ENCODE measurements at regions not wholly inside any gene's neighbourhood (a gene's known extent, or its start where the extent isn't known, plus 50 kb on each side); places are given as distances from the start of the nearest gene placed in this dataset.

DNA sequence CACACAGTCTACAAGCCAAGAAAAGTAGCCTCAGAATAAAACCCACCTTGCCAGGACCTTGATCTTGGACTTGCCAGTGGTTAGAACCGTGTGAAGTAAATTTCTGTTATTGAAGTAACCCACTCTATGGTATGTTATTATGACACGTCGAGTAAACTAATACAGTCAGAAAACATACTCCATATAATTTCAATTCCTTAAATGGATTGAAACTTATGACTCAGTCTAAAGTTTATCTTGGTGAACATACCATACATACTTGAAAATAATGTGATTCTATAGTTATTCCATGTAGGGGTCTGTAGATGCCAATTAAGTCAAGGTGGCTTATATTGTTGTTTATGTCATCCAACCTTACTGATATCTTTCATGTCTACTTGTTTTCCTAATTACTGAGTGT is 950.7 kb downstream of the TLE4 start:
- TF ChIP-seq, protein P1, sequence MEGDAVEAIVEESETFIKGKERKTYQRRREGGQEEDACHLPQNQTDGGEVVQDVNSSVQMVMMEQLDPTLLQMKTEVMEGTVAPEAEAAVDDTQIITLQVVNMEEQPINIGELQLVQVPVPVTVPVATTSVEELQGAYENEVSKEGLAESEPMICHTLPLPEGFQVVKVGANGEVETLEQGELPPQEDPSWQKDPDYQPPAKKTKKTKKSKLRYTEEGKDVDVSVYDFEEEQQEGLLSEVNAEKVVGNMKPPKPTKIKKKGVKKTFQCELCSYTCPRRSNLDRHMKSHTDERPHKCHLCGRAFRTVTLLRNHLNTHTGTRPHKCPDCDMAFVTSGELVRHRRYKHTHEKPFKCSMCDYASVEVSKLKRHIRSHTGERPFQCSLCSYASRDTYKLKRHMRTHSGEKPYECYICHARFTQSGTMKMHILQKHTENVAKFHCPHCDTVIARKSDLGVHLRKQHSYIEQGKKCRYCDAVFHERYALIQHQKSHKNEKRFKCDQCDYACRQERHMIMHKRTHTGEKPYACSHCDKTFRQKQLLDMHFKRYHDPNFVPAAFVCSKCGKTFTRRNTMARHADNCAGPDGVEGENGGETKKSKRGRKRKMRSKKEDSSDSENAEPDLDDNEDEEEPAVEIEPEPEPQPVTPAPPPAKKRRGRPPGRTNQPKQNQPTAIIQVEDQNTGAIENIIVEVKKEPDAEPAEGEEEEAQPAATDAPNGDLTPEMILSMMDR (optimal IDR thresholded peaks at IDR 0.05 in 1 of 3, IDR thresholded peaks at IDR 0.05 in 1 of 3, conservative IDR thresholded peaks at IDR 0.05 in 1 of 3; ENCODE audit: extremely low read depth in 1 of 3, insufficient read depth in 2 of 3, low read length in 3 of 3): no peak
- no peak for TF ChIP-seq EZH2 (IDR thresholded peaks at IDR 0.05; ENCODE audit: low read length)
